GM21360 (cell line): ENCODE measurements at regions not wholly inside any gene's neighbourhood (a gene's known extent, or its start where the extent isn't known, plus 50 kb on each side); places are given as distances from the start of the nearest gene placed in this dataset.
"Not testable (repeated sequence)": the region's sequence is repeated elsewhere in the genome, so short reads cannot be mapped to it uniquely, and the experiment has no call there.

Experiments
- ATAC-seq: cut with Tn5 transposase; IDR thresholded peaks from one replicate; pipeline ENCODE4 v1.9.1; 2021; ENCODE audit warnings: mild to moderate bottlenecking, moderate library complexity; ENCODE audit not compliant: unreplicated experiment

DNA sequence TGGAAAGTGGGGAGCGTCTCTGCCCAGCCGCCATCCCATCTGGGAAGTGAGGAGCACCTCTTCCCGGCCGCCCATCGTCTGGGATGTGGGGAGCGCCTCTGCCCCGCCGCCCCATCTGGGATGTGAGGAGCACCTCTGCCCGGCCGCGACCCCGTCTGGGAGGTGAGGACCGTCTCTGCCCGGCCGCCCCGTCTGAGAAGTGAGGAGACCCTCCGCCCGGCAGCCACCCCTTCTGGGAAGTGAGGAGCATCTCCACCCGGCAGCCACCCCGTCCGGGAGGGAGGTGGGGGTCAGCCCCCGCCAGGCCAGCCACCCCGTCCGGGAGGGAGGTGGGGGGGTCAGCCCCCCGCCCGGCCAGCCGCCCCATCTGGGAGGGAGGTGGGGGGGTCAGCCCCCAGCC is 190.0 kb upstream of the MGAT5 start:
- ATAC-seq, result not testable (repeated sequence)

DNA sequence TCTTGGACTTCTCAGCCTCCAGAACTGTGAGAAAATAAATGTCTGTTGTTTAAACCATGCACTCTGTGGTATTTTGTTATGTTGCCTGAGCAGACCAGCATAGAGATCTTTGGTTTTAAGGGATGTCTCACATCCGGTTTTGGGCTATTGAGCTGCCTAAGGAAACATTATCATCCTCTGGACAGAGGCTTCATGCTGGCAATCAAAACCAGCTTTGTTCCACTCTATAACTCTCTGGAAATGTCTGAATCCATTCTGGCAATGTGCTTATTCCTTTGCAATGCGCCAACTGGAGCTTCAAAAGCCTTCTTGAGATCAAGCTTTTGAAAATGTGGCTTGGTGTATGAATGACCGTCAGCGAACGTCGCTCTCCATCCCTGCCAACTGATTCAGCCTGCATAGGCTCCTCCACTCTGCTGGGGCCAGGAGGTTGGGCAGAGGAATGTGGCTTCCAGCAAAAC is 183.6 kb upstream of the MGAT5 start:
- no peak for ATAC-seq

DNA sequence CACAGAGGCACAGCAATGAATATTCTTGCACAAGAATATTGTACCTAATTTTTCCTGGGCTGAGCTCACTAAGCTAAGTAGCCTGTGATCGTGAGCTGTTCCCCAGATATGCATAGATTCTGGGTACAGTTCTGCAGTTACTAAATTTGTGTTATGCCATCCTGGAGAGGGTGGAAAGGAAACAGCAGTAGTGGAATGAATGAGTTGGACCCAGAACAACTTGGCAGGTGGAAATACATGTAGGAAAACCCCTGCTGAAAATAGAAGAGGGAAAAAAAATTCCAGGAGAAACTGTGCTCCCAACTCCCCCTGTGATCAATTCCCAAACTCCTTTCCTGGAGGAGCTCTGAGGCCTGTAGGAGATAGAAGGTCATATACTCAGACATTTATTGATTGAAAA is 181.5 kb upstream of the MGAT5 start:
- no peak for ATAC-seq

- ATAC-seq, result no peak
Measured at GRCh38 chr2:134073023-134073422, 180.8 kb upstream of the MGAT5 start.

- ATAC-seq, result no peak
Measured at GRCh38 chr2:134074619-134075018, 179.3 kb upstream of the MGAT5 start.

DNA sequence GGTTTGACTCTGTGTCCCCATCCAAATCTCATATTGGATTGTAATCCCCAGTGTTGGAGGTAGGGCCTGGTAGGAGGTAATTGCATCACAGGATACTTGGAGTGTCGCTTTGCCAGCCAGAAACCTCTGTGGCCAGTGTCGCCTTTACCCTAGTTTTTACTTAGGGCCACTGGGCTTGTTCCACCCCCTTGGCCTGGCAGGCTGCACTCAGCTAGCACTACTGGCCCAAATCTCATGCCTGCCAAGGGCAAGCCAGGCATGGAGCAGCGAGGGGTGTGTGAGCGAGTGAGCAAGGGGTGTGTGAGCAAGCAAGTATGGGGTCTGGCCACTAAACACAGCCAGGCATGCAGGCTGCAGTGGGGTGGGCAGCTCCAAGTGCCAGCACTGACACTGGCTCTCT is 178.7 kb upstream of the MGAT5 start:
- ATAC-seq, result no peak

DNA sequence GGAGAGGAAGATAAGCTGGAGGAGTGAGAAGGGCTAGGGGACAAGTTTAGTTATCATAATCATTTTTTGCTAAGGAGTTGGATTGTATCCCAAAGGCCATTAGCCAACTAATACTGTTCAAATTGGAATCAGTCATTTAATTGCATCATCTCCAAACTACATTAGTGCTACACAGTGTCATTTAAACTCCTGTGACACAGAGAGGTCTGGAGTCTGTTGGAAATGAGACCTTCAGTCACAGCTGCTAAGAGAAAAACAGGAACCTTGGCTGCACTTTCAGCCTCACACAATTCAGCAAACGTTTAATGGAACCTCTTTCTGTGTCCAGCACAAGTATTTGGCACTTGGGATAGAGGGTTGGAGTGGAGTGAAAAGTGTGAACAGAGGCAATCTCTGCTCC is 175.5 kb upstream of the MGAT5 start:
- ATAC-seq, result no peak

- ATAC-seq, result peak; percentile 81
Measured at GRCh38 chr2:134079373-134079772, 174.5 kb upstream of the MGAT5 start.

GRCh38 chr2:134080386-134081089 is 173.3 kb upstream of the MGAT5 start:
- ATAC-seq, result no peak

DNA sequence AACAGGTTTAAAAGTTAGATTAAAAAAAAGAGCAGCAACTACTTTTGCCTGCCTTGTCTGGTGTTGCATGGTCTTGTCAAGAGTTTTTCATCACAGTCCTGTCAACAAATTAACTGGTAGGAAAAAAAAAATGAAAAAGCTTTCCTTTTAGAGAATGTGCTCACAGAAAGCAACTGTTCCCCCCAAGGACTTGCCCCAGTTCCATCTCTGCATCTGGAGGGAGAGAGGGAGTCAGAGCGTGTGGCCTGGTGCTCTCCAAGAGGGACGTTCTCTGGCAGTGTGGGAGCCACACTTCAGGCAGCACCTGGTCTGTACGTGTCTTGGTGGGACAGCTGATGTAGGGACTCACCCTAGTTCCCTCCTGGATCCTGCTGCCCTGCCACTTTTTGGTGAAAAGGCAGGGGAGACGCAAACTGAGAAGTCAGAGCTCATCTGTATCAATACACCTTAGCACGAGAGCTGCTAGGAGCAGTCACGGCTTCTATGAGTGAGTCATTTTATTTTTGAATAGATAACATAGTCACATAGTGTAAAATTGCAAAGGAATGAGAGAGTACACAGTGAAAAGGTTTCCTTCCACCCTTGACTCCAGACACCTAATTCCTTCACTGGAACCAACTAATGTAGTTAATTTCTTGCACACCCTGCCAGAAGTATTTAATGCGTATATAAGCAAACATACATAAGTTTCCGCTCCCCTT is 172.5 kb upstream of the MGAT5 start:
- ATAC-seq, result no peak

GRCh38 chr2:134083548-134083947 is 170.3 kb upstream of the MGAT5 start:
- ATAC-seq, result no peak

GRCh38 chr2:134086594-134087219 is 167.2 kb upstream of the MGAT5 start:
- no peak for ATAC-seq

DNA sequence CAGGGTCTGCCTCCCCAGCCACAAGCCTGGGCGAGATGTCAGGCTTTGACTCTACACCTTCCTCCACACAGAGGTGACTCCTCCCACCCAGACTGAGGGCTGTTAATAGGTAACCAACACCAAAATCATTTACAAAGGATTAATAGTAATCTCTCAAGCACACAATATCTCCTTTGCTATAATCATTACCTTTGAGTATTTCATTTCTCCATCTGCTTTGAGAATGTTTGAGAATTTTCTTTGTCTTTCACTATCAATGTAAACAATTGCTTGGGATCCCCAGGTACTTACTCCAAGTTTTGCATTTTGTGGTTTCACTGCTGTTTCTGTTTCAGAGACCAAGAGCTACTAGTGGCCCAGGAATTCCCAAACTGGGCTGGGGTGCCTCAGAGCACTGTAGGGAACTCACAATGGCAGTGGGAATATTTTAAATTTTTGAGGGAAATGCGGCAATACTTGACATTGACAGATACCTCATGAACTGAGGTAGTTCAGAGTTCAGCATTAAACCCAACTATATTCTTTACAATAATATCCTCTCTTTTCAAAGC is 166.4 kb upstream of the MGAT5 start:
- ATAC-seq, result no peak

DNA sequence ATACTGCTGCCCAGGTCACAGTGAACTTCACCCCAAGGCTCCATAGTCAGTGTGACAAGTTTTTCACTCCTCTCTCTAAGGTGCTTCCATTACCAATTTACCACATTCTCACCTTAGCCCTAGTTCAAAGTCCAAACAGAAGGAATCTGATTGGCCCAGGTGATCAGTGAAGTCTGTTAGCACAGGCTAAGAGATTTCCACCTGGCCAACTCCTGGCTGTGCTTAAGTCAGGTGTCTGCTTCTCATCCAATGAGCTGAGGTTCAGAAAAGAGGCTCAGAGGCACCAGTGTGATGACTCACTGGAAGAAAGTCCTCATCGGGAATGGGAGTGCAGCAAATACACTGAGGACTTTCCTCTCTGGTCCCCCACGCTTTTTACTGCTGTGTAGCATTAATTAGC is 164.4 kb upstream of the MGAT5 start:
- ATAC-seq, result no peak

- ATAC-seq, result no peak
Measured at GRCh38 chr2:134097740-134098139, 156.1 kb upstream of the MGAT5 start.

DNA sequence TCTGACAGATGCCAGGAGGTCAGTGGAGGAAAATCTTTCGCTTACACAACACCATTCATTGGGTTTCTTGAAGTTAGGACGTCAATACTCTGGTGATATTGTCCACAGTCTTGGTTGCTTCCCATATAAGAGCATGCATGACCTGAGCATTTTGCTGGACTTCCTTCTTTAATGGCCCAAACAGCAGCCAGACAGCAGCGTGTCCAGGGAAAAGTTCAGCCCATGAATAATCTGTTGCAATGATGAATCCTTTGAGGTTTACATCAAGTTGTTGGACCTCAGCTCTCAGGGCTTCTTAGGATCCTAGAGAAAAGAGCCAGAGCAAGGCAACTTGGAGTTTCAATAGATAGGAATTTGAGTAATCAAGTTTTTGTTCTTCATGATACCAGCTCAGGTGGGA is 155.6 kb upstream of the MGAT5 start:
- ATAC-seq, result no peak

DNA sequence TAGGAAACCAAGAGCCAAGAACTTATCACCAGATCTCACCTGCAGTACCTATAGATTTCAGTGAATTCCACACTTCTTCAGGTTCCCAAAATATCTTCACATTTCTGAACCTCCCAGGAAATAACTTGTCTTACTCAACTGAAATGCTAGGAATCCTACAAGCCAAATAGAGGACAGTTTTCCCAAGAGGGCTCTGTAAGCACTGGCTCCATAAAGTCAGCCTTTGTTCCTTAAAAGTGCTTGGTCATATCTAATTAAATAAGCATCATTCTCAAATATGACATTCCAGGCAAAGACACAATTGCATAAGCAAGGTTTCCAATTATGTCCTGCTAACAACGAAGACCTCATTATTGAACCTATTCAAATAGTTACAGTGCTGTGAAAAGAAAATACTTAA is 154.6 kb upstream of the MGAT5 start:
- no peak for ATAC-seq

- ATAC-seq, result no peak
Measured at GRCh38 chr2:134103196-134103595, 150.7 kb upstream of the MGAT5 start.

DNA sequence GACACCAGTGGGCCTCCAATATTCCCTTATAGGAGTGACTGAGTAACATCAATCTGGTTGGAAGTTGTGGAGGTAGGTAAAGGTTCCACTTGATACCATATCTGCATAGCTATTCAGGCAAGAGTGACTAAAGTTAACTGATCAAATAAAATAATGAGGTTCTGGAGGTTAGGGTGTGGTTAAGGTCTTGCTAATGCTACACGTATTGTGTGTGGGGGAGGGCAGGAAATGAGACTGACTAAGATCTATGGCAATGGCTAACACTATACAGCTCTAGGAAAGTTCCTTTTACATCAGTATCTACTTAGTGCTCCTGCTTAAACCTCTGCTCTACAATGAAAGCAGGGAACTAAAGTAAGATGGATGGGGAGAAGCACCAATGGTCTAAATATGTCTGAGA is 149.1 kb upstream of the MGAT5 start:
- no peak for ATAC-seq

DNA sequence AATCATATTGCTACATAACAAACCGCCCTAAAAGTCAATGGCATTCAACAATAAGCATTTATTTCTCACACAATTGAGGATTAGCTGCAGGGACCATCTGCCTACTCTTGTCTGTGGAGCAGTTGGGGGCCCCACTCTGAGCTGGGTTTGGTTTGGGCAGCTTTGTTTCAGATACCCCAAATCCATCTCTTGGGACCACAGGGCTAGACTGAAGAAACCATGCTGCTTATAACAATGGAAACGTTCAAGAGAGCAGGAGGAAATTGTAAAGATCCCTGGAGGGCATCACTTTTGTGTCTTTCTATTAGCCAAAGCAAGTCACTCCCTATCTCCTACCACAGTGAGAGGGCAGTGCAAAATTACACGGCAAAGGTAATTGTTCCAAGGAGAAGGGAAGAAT is 146.5 kb upstream of the MGAT5 start:
- no peak for ATAC-seq

DNA sequence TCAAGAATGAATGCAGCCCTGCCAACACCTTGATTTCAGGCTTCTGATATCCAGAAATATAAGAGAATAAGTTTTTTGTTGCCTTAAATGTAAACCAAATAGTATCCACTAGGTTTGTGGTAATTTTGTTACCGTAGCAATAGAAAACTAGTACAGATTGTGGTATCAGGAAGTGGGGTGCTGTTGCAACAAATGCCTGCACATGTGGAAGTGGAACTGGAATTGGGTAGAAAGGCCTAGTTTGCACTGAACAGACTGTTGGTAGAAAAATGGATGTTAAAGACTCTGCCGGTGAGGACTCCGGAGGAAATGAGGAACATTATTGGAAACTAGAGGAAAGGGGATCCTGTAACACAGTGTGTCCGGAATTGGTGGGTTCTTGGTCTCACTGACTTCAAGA is 145.8 kb upstream of the MGAT5 start:
- no peak for ATAC-seq

DNA sequence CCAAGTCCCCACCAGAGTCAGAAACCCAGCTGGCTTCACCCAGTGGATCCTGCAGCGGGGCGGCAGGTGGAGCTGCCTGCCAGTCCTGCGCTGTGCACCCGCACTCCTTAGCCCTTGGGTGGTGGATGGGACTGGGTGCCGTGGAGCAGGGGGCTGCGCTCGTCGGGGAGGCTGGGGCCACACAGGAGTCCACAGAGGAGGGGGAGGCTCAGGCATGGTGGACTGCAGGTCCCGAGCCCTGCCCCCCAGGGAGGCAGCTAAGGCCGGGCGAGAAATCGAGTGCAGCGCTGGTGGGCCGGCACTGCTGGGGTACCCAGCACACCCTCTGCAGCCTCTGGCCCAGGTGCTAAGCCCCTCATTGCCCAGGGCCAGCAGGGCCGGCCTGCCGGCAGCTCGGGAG is 144.6 kb upstream of the MGAT5 start:
- ATAC-seq, result no peak
